Activated naive CD8-positive, alpha-beta T cell treated with anti-CD3 and anti-CD28 coated beads, Interleukin-2, amount 50 U/mL, for 16 hours (primary cell): ENCODE measurements at regions not wholly inside any gene's neighbourhood (a gene's known extent, or its start where the extent isn't known, plus 50 kb on each side); places are given as distances from the start of the nearest gene placed in this dataset.

ENCODE experiments used
- DNase-seq: peaks from one replicate; pipeline ENCODE4 v3.0.0-alpha.2; 2020; ENCODE audit warnings: low read depth, low spot score

DNA sequence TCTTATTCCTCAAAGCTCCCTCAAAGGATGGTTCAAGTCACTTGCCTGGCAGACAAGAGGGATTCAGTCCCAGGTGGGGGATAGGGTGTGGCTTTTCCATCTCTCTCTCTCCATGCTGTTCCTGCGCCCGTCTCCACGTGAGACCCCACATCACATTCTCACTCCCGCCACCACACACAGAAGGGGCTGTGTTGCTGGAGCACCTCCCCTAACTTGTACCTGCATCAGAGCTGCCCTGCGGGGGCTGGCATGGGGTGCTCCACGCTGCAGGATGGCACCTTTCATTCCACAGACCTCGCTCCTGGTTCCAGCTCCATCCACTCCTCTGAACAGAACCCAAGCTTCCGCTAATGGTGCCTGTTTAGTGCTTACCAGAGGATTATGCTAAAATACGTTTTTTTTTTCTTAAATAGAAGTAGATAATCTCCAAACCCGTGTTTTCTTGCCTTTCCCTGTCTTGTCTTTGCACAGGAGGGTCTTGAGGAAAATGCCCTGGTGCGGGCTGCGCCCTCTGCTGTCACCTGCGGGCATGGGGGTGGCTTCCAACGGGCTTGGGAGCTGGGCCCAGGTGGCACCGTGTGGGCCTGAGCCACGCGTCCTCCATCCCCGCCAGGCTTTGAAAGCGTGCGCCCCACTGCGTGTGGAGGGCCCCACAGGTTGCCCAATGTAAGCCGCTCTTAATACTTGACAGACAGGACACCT is 985.6 kb downstream of the BRD1 start:
- no peak for DNase-seq

DNA sequence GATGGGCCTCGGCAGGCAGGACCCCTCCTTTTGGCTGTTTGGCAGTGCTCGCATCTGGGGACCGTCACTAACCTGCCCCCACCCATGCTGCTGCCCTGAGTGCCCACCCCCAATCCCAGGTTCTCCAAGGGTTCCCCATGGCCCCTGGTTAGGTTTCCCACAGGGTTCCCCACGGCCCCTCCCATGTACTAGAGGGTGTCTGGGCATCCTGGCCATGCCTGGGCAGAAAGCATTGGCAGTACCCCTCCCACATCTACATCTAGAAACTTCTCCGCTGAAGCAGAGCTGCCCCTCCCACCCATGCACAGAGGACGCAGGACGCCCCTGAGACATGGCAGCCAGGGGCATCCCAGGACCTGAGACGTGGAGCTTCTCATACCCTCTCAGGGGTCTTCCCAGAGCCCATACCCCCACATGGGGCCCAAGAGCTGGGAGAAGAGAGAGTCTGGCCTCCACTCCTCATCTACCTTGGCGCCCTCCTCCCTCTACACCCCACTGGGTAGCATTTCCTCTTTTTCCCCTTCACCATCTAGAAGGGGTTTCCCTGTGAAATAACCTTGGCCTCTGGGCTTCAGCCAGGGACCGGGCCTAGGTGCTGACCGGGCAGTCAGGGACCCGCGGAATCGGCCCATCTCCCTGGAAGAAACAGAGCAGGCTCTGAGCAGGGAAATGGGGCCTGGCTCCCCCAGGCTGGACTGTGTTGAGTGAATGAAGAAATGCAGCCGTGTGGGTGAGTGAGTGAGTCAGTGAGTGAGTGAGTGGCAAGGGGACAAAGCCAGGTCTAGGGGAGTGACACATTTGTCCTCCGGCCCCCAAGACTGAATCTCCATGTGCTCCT is 987.3 kb downstream of the BRD1 start:
- no peak for DNase-seq

DNA sequence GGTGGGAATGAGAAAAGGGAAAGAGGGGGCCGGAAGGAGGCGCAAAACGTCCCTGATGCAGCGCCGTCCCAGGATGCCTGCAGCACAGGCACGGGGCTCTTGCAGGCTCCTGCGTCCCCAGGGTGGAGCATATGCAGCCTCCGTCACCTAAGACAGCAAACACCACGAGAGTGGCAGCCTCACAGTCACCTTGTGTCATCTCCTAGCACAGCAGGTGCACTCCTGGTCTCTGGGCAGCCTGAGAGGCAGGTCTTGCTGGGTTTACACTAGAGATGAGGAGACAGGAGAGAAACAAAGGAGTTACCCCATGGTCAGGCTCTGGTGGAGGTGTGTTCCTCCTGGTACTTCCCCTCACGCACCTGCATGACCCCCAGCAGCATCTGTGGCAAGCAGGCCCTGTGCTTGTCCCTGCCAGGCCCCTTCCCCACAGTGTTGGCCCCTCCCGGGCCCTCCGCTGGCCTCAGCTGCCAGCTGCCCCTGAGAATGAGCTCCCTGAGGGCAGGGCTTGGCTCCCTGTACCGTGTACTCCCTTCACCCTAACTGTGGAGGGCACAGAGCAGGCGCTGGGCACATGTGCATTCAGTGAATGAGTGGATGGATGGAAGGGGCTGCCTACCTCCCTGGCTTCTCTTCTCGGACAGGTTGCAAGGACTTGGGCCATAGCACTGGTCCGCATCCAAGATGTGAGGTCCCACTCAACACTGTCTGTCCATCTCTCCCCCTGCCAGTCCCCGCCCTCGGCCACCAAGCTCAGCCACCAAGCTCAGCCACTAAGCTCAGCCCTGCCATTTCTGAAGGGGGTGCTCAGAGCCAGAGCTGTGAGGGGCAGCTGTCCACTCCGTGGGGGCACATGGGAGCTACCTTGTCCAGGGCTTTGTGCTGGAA is 988.6 kb downstream of the BRD1 start:
- DNase-seq: no peak

DNA sequence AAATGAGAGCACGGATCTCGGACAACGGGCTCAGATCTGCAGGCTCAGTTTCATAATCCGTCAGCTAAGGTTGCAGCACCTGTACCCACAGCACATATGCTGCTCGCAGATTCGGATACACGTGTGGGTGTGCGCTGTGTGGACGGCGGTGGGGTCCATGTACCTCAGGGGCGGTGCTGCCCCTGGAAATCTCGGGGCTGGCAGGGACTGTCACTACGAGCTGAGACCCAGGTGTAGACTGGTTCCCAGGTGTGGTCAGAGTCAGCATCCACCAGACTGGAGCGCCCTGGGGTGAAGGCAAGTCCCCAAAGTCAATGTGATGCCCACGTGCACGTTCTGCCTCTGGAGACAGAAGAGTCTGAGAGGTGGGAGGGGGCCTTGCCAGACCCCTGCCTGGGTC is 989.3 kb downstream of the BRD1 start:
- DNase-seq: no peak

DNA sequence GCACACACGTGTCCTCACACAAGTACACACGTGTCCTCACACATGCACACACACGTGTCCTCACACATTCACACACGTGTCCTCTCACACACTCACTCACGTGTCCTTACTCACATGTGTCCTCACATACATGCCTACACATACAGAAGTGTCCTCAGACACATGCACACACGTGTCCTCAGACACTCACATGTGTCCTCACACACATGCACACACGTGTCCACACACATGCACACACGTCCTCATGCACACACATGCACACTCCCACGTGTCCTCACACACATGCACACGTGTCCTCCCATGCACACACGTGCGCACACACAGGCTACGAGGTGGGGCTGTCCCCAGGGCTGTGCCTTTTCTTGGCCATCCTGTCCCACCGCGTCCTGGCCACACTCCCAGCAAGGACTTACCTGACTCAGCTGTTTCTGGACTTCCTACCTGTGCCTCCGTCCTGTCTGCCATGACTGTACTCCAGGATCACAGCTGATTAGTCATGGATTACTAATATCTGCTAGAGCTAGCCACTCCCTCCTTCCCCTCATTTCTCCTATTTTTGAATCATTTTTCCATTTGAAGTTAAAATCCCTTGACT is 990.2 kb downstream of the BRD1 start:
- no peak for DNase-seq

DNA sequence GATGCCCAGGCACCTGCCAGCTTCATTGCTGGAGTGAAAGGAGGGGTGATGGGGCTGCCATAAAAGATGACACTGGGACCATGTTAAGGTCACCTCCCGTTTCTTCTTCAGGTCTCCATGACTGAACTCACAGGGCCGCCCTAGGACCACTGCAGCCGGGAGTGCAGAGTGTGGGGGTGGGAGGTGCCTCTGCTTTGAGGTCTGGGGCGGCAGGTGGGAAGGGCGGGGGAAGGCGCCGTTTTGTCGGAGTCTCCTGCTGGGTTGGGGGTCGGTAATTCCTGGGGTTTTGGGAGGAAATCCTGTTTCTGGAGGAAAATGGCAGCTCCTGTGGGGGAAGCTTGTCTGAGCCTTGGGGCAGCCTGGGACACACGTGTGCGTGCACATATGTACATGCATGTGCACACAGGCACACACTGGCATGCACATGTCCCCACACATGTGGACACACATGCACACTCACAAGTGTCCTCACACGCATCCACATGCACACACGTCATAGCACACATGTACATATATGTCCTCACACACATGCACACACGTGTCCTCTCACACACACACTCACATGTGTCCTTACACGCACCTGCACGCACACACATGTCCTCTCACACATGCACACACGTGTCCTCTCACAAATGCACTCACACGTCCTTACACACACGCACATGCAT is 990.9 kb downstream of the BRD1 start:
- no peak for DNase-seq

DNA sequence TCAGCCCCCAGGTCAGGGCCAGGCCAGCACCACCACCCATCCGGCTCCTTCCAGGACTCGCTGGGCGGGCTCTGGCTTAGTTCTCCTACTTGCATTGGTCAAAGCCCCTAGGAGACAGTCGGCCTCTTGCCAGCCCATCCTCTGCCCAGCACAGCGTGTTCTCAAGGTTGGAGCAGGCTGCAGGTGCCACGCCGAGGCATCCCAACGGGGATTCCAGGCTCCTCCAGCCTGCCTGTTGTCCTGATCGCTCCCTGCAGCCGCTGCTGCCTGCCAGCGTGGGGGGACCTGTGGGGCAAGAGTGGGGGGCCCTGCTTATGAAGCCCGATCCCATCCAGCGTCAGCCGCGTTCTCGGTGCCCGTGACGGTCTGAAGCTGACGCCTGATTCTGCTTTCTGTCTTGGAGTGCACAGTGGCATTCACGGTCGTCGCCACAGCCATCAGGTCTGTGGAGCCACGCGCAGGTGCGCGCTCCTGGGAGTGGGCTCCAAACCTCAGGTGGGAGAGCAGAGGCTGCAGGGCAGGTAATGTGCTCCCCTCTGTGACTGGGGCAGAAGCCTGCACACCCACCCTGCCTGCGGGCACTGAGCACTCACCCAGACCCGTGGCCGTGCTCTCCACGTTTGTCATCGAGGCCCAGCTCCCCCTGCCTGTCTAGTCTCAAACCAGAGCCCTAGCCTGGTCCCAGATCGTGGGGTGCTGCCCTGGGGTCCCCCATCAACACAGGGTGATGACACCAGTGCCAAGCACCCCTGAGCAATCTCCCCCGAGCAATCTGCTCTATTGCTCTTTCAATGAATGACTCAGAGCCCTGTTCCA is 991.6 kb downstream of the BRD1 start:
- DNase-seq: no peak

DNA sequence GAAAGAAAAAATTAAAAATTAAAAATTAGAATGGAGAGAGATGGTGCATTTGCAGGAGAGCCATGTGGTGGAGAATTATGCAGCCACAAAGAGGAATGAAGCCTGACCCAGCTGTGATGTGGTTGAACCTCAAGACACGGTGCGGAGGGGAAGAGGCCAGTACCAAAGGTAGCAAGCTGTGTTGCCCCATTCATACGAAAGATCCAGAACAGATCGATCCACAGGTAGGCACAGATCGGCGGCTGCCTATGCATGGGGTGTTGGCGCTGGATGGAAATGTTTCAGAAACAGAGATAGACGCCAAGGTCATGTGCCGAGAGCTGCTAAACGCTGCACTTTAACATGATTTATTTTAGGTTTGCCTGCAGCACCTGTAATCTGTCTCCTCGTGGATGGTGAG is 992.3 kb downstream of the BRD1 start:
- no peak for DNase-seq

DNA sequence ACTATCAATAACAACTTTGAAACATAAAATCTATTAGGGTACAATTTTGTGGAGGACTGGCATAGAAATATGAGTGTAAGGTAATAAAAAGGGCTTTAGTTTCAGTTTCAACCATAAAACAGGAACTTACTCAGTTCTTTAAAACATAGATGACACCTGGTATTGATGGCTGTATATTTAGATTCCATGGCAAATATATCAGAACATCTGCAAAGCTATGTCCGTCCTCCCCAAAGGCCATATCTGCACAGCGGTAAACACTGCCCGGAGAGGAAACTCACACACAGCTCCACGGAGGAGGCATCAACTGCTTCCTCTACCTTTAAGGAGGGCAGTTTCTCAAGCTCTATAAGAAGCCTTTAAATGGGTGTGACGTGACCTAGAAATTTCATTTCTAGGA is 993.3 kb downstream of the BRD1 start:
- DNase-seq: no peak

DNA sequence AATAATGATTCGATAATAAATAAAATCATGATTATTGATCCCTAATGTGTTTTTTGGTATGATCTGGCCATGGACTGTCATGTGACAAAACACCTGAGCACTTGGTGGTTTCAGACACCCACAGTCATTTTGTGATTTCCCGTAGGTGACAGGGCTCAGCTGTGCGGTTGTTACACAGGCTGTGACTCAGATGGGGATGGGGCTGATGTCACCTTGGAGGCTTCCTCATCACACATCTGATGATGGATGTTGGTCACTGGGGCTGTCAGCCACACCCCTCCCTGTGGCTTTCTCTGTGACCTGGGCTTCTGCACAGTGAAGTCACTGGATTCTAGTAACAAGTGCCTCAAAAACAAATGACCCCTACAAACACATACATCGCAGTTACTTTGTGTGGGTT is 995.1 kb downstream of the BRD1 start:
- no peak for DNase-seq

DNA sequence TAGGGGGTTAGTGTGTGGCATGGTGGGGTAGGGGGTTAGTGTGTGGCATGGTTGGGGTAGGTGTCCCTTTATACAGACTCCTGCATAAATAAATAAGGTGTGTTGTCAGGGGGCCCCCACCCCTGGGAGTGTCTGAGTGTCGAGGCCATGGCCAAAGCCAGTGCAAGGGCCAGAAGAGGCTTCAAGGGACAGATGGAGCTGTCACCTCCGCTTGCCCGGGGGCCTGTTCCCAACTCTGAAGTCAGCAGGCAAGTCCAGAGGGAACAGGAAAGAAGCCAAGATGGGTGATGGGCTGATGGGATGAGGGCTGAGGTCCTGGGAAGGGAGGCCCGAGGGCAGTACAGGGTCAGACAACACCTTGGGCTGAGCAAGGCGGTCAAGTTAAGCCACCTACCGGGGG is 997.8 kb downstream of the BRD1 start:
- no peak for DNase-seq

DNA sequence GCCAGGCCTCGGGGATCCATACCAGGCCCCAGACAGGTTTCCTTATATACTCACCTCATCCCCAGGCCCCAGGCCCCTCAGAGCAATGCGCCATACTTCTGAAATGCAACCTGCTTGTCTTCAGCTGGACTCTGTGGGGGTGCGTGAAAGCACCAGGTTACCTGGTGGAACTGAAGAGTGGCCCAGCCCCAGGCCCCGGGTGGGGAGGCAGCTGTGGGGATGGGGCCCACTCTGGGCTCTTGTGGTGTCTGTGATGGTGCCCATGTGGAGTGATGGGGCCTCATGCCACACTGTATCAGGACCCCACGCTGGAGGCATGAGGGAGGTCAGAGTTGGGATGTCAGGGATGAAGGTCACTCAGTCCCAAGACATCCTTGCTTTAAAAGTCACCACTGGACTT is 999.0 kb downstream of the BRD1 start:
- no peak for DNase-seq

DNA sequence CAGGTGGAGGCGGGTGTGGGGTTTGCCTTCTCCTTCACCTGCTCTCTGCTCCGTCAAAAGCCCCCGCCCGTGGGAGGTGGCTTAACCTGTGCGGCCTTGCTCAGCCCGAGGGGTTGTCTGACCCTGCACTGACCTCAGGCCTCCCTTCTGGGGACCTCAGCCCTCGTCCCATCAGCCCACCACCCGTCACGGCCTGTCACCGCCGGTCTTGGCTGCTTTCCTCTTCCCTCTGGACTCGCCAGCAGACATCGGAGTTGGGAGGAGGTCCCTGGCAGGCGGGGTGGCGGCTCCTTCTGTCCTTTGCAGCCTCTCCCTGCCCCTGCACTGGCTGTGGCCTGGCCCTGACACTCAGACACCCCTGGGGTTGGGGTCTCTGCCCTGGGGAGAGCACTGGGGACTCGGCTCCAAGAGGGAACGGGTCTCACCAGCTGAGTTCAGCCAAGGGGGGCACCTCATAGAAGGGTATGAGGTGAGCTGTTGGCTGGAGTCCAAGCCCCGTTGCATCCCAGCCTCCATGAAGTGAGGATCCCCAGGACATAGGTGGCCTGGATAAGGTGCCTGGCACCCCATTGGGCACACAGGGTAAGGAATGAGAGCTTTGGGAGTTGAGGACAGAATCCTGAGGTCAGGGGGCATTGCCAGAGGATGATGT is 999.6 kb downstream of the BRD1 start:
- DNase-seq: no peak

DNA sequence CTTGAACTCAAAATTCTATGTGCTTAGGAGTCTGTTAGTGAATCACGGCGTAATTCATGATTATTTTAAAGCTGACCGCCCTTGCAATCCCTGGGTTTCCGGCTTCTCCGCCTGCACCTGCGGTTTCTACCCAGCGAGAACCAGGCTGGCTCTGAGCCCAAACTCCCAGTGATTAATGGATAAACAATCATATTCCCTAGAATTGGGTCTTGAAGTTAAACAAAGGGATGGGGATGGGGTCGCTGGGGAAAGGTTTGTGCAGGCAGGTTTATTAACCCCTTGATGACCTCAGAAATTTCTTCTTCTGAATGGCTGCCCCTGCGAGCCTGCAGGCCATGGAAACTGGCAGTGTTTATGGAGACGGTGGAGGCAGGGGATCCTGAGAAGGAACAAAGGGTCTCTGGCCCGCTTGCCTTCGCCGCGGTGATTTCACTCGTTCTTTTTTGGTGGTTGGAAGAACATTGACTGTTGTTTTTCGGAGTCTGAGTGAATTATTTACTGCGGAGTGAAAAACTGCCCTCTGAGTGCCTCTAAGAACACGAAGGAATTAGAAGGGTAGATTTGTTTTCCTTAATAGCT is 1000.3 kb downstream of the BRD1 start:
- DNase-seq: no peak

DNA sequence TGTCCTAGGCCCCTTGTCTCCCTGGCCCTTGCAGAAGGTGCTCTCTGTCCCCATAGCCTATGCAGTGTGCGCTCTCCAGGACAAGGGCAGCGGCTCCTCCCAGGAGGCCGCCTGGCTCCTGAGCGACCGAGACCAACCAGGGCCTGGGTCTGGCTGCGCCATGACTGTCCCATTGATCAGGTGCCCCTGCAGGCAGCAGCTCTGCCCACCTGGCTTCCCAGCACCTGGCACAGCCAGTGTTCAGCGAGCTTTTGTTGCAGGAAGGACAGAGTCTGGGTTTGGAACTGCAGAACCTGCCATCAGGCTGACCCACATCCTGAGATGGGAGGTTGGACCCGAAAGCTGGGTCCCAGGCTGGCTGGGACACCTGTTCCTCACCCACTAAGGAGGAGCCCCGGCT is 1001.1 kb downstream of the BRD1 start:
- DNase-seq: no peak

DNA sequence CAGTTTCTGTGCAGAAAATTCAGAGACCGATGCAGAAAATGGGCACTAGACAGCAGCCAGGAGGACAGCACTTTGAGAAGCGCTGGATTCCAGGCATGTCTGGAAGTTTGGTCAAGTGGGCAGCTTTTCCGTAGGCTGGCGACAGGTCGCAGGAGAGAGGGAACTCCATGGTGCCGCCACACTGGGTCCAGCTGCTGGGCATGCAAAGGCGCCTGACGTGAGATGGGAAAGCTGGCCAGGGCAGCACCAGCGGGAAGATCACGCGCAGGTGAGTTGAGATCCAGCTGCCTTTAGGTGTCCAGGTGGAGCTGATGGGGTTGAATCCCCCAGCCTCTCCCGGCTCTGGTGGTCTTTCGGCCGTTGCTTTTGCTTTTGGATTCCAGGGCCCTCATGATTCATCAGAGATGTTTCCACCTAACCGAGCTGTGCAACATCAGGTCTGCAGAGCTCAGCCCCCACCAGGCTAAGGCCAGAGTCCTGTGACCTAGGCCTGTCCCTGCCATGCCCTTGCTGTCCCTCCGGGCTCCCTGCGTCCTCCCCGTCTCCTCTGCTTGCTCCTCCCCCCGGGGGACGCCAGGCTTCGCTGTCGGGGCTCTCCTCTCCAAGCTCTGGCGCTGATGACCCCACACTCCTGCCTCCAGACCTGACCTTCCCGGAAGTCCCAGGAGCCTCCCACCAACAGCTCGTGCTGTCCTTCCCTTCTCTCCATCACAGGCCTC is 1001.7 kb downstream of the BRD1 start:
- no peak for DNase-seq

DNA sequence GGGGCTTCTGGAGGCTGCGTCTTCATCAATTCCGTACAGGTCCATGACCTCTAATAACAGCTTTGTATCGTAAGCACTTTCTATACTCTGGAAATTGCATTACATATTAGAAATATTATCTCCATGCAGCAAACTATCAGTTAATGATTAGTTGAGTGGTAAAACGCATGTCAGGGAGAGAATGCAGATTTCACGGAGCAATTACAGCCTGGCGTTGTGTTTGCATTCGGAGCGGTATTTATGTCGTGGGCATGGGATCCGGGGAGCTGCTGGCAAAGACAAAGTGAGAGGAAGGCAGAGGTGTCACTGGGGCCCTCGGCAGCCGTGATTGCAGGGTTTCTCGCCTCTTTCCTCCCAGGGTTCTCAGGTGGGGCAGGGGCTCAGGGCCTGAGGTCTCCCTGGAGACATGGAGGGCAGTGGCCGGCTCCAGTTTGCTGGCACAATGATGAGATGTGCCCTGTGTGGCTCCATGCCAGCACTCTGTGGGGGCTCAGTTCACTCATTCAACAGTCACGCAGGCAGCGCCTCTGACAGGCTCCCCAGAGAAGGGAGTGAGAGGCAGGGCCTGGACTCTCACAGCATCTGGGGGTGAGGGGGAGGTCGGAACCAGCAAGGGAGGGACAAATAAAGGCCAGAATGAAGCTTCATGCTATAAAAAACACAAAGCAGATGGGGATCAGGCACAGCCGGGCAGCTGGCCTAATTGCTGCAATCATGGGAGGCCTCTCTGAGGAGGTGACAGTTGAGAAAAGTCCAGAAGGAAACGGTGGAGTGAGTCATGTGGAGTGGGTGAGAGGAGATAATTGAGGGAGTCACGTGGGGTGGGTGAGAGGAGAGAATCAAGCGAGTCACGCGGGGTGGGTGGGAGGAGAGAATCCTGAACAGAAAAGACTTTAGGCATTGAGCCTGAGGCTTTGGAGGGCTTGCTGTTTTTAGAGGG is 1002.7 kb downstream of the BRD1 start:
- no peak for DNase-seq

DNA sequence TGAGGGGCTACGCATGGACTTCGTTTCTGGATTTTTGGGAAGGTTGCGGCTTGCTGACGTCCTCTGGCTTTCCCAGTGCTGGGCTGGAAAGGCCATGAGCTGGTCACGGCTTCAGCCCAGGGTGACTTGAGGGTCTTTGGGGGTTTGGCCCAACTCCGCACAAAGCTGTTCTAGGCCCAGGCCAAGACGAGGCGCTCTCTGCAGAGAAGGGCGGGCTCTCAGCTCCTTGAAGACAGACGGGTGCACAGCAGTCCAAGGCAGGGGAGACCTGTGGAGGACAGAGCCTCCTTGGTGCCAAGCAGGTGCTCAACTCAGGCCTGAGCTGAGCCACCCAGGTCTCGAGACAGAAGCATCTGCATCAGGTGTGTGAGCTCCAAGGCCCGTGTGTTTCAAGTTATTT is 1003.7 kb downstream of the BRD1 start:
- no peak for DNase-seq
